NCI-H2227 (cell line): ENCODE measurements at regions not wholly inside any gene's neighbourhood (a gene's known extent, or its start where the extent isn't known, plus 50 kb on each side); places are given as distances from the start of the nearest gene placed in this dataset.

Experiments
- DNase-seq: peaks from one replicate; lab custom pipeline; 2025; ENCODE audit not compliant: unreplicated experiment; lab: John Stamatoyannopoulos, UW

DNA sequence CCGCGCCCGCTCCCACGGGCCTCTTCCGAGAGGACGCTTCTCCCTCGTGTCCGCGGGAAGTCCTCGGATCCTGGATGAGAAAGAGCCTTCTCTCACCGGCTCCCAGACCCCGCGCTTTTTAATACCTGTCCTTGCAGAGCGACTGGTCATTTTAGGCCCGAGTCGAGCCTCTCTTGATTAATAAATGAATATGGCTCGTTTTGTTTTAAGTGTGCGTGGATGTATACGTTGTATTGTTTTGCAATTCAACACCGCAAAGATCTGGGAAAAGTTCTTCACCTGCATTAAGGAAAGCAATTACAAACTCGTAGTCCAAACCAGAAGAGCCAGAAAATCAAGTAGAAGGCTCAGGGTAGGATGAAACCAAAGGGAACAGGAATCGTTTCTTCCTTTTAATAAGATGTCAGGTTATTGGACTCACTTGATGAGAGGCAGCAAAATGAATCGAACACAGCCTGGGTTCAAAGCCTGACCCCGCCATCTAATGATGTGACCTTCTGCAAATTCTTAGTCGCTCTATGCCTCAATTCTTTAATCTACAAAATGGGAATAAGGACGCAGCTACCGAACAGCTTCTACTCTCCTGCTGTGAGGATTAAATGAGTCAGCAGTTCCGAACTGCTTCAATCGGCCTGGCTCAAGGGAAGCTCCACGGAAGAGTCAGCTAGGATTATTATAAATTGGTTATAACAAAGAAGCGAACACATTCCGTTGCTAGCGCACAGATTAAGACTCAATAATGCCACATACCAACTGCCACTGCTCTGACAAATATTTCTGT lies 277.8 kb upstream of the NEBL start:
- DNase-seq: peak; percentile 9

DNA sequence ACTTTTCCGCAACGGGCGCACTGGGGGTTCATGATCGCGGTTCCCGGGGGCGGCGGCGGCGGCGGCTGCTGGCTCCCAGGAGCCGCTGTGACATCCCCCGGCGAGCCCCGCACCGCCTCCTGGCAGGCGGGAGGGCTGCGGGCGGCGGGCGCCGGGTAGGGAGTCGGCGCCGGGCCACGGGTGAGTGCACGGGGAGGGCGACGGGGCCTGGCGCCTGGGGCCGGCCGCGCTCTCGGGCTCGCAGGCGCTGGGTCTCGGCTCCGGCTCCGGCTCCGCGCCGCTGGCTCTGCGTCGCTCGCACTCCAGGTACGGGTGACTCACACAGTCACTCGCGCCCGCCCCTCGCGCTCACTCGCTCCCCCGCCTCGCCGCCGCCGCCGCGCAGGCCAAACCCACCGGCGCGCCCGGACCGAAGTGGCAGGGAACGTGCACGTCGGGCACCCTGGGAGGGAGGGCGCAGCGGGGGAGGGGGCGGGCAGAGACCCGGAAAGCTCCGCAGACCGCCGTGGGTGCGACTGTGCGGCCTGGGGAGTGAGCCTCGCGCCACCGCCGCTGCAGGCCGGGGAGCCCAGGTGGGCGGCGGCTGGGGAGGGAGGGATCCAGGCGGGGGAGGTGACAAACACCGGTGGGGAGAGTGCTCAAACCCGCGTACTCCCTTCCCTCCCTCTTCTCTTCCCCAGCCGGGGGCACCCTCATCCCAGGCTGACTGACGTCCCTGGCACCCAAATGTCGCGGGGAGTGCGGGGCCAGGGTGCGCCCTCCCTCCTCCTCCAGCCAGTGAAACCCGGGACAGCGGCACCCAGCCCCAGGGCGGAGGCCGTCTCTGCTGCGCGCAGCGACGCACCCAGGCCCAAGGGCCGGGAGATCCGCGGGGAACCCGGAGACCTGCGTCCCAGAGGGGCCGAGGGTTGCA lies 276.9 kb upstream of the NEBL start:
- DNase-seq: peak; percentile 69

DNA sequence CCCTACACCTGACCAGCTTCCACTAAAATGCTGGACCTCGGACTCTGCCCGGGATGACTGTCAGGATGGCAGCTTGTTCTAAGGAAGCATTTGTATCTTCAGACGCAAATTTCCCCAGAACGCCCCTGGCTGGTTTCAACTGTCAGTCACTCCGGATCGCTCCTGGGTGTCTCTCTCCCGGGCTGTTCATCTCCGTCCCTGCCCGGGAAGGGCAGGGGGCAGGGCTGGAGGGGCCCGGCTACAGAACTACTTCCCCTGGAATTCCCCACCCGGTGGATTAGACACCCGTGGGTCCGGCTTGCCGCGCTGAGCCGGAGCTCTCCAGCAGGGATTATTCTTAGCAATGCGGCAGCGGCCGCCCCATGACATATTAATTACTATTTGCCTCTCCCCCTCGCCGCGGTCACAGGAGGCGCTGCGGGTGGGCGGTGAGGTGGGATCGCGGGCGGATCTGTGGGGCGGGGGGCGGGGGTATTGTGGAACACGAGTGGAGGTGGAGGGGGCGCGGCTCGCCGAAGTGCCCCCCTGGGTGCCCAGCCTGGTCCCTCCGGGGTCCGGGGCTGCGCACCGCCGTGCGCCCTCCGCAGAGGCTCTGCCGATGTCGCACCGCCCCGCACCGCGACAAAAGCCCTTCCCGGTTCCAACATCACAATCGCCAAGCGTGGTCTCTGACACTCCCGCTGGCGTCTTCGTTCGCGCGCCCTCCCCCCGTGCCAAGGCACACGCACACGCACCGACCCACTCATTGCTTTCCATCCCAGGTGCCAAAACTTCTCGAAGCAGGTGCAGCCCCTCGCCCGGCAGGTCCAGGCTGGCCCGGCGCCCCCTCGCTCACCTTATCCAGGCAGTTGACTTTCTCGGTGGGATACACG lies 276.1 kb upstream of the NEBL start:
- DNase-seq: peak; percentile 42

DNA sequence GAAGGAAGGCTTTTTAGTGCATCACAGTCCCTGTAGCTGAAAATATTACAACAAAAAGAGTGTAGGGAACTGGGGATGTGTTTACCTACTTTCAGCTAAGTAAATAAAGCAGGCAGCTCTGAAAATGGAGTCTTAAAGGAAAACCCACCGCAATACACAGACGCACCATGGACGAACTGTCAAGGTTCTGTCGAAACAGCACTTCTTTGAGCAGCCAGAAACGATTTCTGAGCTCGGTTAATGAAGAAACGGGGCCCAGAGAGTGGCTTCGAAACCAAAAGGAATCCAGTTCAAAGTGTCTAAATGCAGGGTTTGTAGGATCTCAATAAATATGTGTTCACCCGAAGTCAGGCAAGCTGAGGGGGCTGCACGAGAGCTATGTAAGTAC lies 275.4 kb upstream of the NEBL start:
- peak; percentile 26 for DNase-seq

DNA sequence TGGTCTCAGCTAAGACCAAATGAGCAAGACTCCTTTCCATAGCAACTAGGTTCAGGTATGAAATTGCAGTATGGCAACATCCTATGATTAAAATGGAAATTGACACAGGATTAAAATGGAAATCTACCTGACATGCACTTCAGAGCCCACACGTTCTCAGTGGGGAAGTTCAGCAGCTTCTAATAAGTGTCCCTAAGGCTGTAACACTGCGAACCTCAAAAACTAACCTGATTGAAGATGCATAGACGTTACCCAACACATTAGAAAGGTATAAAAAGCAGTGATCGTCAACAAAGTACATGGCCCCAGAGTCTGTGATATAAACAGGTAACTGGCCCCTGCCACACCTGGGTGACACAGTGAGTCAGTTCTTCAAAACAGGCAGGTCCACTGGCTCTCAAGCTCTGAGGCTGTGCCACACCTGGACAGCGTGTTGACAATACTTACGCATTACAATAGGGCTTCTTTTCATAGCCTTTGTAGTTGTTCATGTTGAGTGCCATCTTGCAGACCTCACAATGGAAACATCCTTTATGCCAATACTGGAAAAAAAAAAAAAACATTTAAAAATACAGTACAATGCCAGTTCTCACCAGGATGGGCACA lies 274.9 kb upstream of the NEBL start:
- no peak for DNase-seq

DNA sequence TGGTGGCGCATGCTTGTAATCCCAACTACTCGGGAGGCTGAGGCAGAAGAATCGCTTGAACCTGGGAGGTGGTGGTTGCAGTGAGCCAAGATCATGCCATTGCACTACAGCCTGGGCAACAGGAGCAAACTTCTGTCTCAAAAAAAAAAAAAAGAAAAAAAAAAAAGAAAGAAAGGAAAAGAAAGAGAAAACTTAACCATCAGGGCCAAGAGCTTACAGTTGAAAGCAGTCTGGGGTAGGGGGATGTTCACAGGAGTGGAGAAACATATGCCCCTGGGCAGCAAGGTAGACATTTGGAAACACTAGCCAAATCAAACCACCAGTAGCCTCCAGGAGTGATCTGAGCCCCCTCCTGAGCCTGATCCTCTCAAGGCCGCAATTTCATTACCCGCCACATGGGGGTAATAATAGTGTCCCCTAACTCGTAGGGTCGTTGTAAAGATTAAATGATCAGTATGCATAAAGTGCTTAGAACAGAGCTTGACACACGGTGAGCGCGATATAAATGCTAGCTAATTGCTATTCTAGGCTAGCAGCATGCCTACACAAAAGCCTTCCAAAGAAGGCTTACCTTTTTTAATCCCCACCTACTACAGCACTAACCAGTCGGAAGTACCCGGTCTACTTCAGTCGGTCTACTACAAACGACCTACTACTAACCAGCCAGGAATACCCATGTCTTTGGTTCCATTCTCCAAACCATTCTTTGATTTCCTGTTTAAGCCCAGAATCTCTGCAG lies 274.3 kb upstream of the NEBL start:
- DNase-seq: peak; percentile 6

DNA sequence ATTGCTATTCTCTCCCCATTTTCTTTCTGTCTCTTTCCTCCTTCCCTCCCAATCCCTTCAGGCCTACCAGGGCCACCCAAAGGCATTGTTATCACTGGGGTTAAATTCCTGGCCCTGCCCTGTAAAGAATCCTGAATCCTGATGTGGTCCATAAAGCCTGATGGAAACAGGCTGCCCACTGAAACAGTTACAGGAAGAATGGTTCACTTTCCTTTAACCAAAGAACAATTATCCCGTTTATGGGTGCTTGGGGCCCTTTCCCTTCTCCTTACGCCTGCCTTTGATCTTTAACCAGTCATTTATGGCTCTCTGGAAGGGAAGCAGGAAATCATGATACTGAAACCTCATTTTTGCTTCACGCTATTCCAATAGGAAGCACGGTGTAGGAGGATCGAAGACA lies 273.1 kb upstream of the NEBL start:
- no peak for DNase-seq

DNA sequence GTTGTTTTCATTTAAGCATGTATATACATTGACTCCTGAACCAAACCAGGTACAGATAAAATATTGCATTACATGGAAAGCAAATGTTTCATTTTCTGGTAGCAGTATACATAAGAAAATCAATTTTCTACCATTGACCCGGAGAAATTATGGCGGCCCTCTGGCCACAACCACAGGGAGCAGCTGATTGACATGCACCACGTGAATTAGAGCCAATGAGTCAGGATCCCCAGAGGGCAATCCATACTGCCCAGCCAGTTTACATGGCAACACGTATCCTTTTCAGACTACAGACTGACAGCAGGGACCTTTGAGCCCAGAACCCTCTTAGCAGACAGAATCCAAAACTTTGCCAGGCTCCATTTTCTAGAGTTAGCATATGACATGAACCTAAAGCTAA lies 272.2 kb upstream of the NEBL start:
- DNase-seq: peak; percentile 4

DNA sequence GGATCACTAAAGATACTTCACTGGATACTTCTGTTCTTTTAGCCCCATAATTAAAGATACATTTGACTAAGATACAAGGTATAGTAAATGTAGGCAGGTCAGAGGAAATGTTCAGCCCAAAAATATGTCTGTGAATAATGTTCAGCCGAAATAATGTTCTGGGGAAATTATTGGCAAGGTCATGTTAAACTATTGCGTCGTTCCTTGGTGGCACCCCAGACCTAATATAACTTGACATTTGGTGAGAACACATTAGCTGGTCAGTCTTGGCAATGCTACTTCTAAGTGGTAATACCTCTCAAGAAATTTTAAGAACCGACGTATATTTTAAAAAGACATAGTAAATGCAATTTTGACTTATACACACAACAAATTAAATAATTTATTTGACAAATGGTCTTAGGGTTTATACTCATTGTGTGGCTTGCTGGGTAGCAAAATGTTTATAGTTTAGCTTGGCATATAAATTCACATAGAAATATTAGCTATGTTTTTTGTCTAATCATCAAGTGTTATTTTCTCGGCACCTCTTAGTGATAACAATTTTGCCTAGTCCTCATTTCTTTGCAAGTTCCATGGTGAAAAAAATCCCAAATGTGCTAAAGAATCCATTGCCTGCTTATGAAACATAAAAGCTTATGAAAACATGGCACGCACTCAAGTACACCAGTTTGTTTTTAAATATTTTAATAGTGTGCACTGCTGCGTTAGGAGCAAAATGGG lies 270.3 kb upstream of the NEBL start:
- DNase-seq: no peak

DNA sequence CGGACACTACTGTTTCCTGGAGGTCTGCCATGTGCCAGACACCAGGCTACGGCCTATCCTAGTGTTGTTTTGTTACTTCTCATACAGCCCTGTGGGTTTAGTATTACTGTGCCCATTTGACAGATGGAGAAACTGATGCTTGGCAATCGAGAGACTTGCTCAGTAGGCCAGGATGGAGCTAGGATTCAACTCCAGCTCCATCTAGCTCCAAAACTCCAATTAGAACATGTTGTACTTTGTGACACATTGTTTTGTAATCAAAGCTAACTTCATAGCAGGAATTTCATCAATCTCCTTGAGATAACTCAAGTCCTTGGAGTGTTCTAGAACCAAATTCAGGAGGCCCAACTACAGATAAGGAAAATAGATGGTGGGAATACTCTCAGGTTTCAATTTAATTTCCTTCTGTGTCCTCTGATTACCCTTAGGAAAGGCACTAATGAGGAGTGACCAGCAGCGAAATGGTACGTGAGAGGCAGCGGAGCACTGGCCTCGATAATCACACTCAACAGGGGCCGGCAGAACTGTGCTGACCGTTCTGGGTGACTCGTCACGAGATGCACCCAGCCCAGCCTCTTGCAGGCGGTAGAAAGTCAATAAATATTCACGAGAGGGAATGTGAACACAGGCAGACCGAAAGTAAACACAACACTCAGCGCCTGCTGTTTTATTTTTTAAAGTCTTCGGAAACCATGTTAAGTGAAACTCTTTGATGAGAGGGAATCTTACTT lies 269.6 kb upstream of the NEBL start:
- peak; percentile 12 for DNase-seq

DNA sequence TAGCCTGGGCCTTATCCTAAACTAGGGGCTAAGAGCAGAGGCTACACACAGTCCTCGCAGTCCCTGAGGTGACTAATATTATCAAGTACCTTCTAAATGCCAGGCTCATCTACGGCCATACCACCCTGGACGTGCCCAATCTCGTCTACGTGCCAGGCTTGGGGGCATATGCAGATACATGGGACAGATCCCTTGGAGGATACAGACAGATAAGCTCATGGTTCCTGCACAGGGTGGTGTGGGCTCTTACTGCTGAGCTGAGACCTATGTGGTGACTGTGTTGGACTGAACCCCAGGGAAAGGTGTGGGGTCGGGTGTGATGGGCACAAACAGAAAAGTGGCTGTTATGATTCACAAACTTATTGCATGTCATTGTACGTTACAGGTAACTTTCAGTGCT lies 268.4 kb upstream of the NEBL start:
- no peak for DNase-seq

DNA sequence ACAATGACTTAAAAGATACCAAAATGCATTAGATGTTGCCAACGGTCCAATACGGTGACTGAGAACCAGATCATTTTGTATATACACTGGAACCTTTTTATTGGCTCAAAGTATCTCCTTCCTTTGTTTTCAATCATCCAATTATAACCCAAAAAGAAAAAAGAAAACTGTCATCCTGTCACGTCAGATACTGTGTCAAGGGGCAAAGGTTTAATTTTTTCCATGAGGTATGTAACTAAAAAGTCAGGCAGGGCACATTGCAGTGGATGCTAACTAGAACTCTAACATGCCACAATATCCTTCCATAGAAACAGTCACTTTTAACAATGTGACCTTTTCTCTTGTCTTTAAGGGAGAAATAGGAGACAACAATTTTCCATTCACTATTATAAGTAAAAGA lies 267.6 kb upstream of the NEBL start:
- no peak for DNase-seq

DNA sequence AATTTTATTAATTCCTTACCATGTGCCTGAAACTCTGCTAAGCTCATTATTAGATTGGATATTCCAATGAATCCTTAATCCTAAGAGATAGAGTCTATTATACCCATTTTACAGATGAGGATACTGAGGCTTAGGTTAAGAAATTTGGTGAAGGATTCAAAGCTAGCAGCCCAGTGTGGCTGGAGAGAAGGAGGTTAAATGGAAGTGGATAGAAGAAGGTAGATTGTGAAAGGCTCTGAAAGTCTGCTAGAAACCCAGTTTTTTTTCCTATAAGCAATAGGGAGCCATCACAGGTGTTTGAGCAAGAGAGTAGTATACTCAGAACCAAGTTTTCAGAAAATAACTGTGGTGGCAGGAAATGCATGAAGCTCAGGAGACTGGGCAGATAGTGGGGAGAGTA lies 265.8 kb upstream of the NEBL start:
- no peak for DNase-seq

DNA sequence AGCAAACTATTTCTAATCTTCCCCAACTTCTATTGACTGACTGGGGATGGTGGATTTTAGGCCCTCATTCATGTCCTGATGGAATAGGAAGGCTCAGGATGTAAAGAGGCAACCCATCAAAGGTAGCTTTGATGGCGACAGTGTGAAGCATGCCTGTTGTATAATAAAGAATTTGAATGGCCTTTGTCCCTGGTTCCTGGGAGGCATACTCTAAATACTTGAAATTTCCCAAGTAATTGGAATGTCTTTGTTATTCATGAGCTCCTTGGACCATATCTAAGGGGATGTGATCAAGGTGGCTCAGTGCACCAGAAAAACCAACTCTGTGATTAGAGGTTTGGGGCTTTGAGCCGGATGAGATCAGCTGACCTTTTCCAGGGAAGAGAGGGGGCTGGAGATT lies 264.5 kb upstream of the NEBL start:
- DNase-seq: no peak

DNA sequence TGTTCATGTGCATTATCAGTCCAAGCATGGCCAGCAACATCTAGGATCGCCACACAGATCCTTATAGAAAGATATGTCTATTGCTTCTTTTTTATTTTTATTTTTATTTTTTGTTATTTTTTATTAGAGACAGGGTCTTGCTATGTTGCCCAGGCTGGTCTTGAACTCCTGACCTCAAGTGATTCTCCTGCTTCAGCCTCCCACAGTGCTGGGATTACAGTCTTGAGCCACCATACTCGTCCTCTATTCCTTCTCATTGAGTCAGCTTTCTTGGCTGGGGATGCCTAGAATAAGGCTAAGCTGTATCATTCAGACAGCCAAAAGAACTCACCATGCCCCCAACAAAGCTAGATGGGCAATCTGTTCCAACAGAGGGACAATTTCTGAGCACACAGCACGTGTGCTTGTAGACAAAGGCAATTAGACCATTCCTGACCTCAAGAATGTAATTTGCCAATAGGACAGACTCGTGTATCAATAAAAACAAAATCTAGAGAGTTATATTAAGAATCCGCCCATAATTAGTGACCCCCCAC lies 264.0 kb upstream of the NEBL start:
- no peak for DNase-seq

DNA sequence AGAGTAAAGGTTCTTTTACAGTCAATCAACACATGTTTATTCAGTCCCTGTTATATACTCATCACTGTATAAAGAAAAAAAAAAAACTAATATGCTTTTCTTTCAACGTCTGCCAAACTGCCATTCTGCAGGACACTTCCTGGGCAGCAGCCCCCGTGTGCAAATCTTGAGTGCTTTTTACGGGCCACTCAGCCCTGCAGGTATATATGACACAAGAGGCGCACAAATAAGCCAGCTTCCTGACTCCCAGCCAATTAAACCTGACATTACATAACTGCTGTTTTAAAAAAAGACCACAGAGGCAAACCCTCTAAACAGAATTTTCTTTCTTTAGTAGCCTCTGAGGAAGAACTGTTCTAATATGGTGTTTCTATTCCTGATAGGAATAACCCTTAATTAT lies 263.0 kb upstream of the NEBL start:
- peak; percentile 10 for DNase-seq

DNA sequence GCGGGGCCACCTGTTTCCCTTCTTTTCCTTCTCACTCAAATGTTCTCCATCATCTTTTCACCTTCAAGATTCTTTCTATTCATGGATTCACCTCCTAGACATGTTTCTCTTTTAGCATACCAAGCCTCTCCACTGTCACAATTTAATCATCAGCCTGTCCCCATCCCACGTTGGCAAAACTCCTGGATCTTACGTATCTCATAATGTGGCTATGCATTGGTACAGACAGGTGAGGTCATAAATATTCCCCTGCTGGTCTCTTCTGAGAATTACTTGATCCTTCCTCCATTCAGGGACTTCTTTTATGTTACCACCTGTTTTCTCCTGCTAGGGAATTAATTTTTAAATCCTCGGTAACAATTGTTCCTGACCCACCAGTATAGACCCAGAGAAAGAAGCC lies 262.6 kb upstream of the NEBL start:
- DNase-seq: no peak

DNA sequence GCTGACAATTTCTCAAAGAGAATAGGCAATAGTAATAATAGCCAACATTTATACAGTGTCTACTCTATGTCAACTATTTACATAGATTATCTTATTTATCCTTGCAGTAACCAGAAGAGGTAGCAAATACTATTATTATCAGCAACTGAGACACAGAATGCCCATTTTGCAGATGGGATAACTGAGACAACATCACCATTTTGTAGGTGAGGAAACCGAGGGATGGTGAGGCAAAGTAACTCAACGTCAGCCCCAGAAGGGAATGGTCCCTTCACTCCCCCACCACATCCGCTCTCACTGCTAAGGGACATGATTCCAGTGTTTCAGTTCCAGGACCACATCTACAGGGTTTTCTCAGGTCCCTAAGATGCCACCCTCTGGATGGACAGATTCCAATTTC lies 261.2 kb upstream of the NEBL start:
- no peak for DNase-seq

DNA sequence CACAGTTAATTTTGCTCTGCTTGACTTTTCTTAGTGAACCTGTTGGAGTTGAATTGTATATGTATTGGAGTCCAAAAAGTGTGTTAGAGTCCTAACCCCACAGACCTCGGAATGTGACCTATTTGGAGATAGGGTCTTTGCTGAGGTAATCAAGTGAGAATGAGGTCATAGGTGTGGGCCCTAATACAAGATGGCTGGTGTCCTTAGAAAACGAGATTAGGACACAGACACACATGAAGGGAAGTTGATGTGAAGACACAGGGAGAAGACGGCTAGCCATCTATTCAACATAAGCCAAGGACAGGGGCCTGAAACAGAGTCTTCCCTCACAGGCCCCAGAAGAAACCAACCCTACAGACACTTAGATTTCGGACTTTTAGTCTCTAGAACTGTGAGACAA lies 260.6 kb upstream of the NEBL start:
- no peak for DNase-seq
